ENCODE measurements at regions not wholly inside any gene's neighbourhood (a gene's known extent, or its start where the extent isn't known, plus 50 kb on each side); places are given as distances from the start of the nearest gene placed in this dataset.

- Histone ChIP-seq H3K27me3 (ENCODE audit: control insufficient read depth, insufficient read depth, low read length) (no peaks in the 10 kb centered on the region), H3K36me3 (ENCODE audit: control insufficient read depth, insufficient read depth, low read length) (no peaks in the 10 kb centered on the region), H3K4me3 (ENCODE audit: low read depth, low read length) (no peak overlapping the region)
- ChIA-PET POLR2A (no interaction called here), CTCF (no interaction called here)
- TF ChIP-seq CTCF (IDR thresholded peaks at IDR 0.05; ENCODE audit: insufficient read depth, low read depth, low read length) = no peak
- DNase-seq (ENCODE audit: low read depth) = no peak
Observed at GRCh38 chr4:111693758-111694157, 451.5 kb upstream of the FAM241A start.

GRCh38 chr4:111695677-111696076, 449.6 kb upstream of the FAM241A start:
- ChIA-PET POLR2A (no interaction called here), CTCF (interaction anchor here (1.0 kb wide), 1 partner anchor 31 kb away, joined by 3 read pairs; no protein-coding TSS in a partner anchor)
- TF ChIP-seq CTCF (IDR thresholded peaks at IDR 0.05; ENCODE audit: insufficient read depth, low read depth, low read length) = no peak
- no peaks in the 10 kb centered on the region for H3K36me3 ChIP-seq (ENCODE audit: control insufficient read depth, insufficient read depth, low read length)
- H3K4me3 ChIP-seq (ENCODE audit: low read depth, low read length) = no peak overlapping the region
- H3K27me3 ChIP-seq (ENCODE audit: control insufficient read depth, insufficient read depth, low read length) = no peaks in the 10 kb centered on the region
- no peak for DNase-seq (ENCODE audit: low read depth)

GRCh38 chr4:111696505-111696904, 448.7 kb upstream of the FAM241A start:
- ChIA-PET CTCF (no interaction called here), POLR2A (interaction anchor here (0.7 kb wide), 1 partner anchor 883 kb away, joined by 3 read pairs; no protein-coding TSS in a partner anchor)
- TF ChIP-seq CTCF (IDR thresholded peaks at IDR 0.05; ENCODE audit: insufficient read depth, low read depth, low read length) = no peak
- Histone ChIP-seq H3K36me3 (ENCODE audit: control insufficient read depth, insufficient read depth, low read length) (no peaks in the 10 kb centered on the region), H3K4me3 (ENCODE audit: low read depth, low read length) (no peak overlapping the region), H3K27me3 (ENCODE audit: control insufficient read depth, insufficient read depth, low read length) (no peaks in the 10 kb centered on the region)
- DNase-seq (ENCODE audit: low read depth) = no peak

- Histone ChIP-seq H3K27me3 (ENCODE audit: control insufficient read depth, insufficient read depth, low read length) (no peaks in the 10 kb centered on the region), H3K36me3 (ENCODE audit: control insufficient read depth, insufficient read depth, low read length) (no peaks in the 10 kb centered on the region), H3K4me3 (ENCODE audit: low read depth, low read length) (no peak overlapping the region)
- ChIA-PET CTCF (interaction anchor here (0.6 to 1.2 kb wide), 2 partner anchors 31 to 378 kb away, joined by 3 read pairs; no protein-coding TSS in a partner anchor), POLR2A (no interaction called here)
- TF ChIP-seq CTCF (IDR thresholded peaks at IDR 0.05; ENCODE audit: insufficient read depth, low read depth, low read length) = no peak
- DNase-seq (ENCODE audit: low read depth) = no peak
Observed at GRCh38 chr4:111697176-111697942, 447.9 kb upstream of the FAM241A start.

GRCh38 chr4:111698361-111698760, 446.9 kb upstream of the FAM241A start:
- POLR2A ChIA-PET = no interaction called here
- no peaks in the 10 kb centered on the region for H3K27me3 ChIP-seq (ENCODE audit: control insufficient read depth, insufficient read depth, low read length)
- H3K4me3 ChIP-seq (ENCODE audit: low read depth, low read length) = no peak overlapping the region
- no peak for DNase-seq (ENCODE audit: low read depth)
- H3K36me3 ChIP-seq (ENCODE audit: control insufficient read depth, insufficient read depth, low read length) = no peaks in the 10 kb centered on the region
- CTCF ChIA-PET = interaction anchor here (0.6 kb wide), 1 partner anchor 377 kb away, joined by 3 read pairs; no protein-coding TSS in a partner anchor
- TF ChIP-seq CTCF (IDR thresholded peaks at IDR 0.05; ENCODE audit: insufficient read depth, low read depth, low read length) = no peak
